Bronchial epithelial cell (primary cell): ENCODE measurements at regions not wholly inside any gene's neighbourhood (a gene's known extent, or its start where the extent isn't known, plus 50 kb on each side); places are given as distances from the start of the nearest gene placed in this dataset.

Experiments
- DNase-seq: peaks from one replicate; pipeline ENCODE4 v3.0.0-alpha.2; 2010; ENCODE audit warnings: low read depth
- FAIRE-seq: peaks from 2 replicates; lab custom pipeline; 2011; peaks lifted over from hg19 to GRCh38; lab: Jason Lieb, UNC
- H3K27me3 ChIP-seq: 2 replicates; pipeline ENCODE4 v1.5.1; 2011; ENCODE audit warnings: low read length; ENCODE audit not compliant: control insufficient read depth, insufficient read depth
- H3K36me3 ChIP-seq: 2 replicates; pipeline ENCODE4 v1.5.1; 2011; ENCODE audit warnings: low read length; ENCODE audit not compliant: control insufficient read depth, insufficient read depth
- H3K4me3 ChIP-seq: 2 replicates; pipeline ENCODE4 v1.5.1; 2011; ENCODE audit warnings: mild to moderate bottlenecking, low read depth, low read length, control low read depth
- CTCF ChIP-seq: IDR thresholded peaks from 2 replicates; pipeline ENCODE4 v1.5.1; 2011; ENCODE audit warnings: mild to moderate bottlenecking, moderate library complexity, low read length, control low read depth, inconsistent platforms; ENCODE audit not compliant: insufficient read depth, severe bottlenecking

GRCh38 chr2:13768274-13768673 is 864.2 kb upstream of the LRATD1 start:
- DNase-seq: no peak
- FAIRE-seq: no peak
- no peak for TF ChIP-seq CTCF
- no peaks in the 10 kb centered on the region for H3K36me3 ChIP-seq
- no peak overlapping the region for H3K4me3 ChIP-seq
- no peaks in the 10 kb centered on the region for H3K27me3 ChIP-seq

- Histone ChIP-seq H3K27me3 (no peaks in the 10 kb centered on the region), H3K4me3 (no peak overlapping the region), H3K36me3 (no peaks in the 10 kb centered on the region)
- FAIRE-seq (no peak), DNase-seq (no peak)
- TF ChIP-seq CTCF: no peak
Observed at GRCh38 chr2:13770279-13770678, 862.2 kb upstream of the LRATD1 start.

DNA sequence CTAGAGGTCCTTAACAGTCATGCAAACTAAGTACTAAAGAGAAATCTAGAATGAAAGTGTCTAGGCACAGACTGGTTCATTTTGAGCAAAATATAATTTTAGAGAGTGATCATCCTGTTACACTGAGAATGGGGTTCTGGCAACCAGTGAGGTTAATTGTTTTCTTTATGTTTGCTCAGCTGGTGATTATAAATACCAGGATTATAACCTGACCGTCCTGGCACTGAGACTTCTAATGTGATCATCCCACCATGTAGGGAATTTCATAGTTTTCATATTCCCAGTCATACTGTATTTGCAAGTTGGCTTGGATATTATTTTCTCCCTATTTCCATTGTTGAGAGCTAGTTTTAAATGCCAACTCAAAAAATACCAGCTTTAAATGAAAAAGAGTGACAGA is 852.5 kb upstream of the LRATD1 start:
- no peaks in the 10 kb centered on the region for H3K36me3 ChIP-seq
- DNase-seq (no peak), FAIRE-seq (no peak)
- TF ChIP-seq CTCF: no peak
- H3K4me3 ChIP-seq: no peak overlapping the region
- no peaks in the 10 kb centered on the region for H3K27me3 ChIP-seq

- TF ChIP-seq CTCF: no peak
- H3K4me3 ChIP-seq: no peak overlapping the region
- no peaks in the 10 kb centered on the region for H3K36me3 ChIP-seq
- H3K27me3 ChIP-seq: no peaks in the 10 kb centered on the region
- FAIRE-seq (no peak), DNase-seq (no peak)
Observed at GRCh38 chr2:13791019-13791547, 841.4 kb upstream of the LRATD1 start.

GRCh38 chr2:13806539-13806938 is 826.0 kb upstream of the LRATD1 start:
- no peak for DNase-seq
- Histone ChIP-seq H3K36me3 (no peaks in the 10 kb centered on the region), H3K27me3 (no peaks in the 10 kb centered on the region), H3K4me3 (no peak overlapping the region)
- FAIRE-seq: no peak
- TF ChIP-seq CTCF: no peak

DNA sequence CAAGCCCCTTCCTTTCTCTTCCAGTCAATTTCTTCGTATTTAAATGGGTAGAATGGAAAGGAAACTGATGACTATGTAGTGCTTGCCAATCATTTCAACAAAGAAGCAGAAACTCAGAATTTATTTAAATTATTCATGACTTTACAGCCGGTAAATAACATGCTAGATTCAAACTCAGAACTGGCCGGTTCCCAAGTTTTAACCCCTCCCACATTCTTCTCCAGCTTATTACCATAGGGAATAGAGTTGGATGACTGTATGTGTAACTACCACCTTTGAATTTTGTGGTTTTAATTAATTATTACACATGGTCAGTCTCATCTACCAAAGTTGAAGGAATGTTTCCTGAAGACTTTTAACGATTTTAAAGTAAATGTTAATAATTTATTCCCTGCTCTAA is 819.3 kb upstream of the LRATD1 start:
- H3K4me3 ChIP-seq: no peak overlapping the region
- FAIRE-seq (no peak), DNase-seq (no peak)
- H3K36me3 ChIP-seq: no peaks in the 10 kb centered on the region
- H3K27me3 ChIP-seq: no peaks in the 10 kb centered on the region
- no peak for TF ChIP-seq CTCF
